NCI-H2107 treated with DMSO at 0.1 percent for 48 hours (cell line): ENCODE measurements at regions not wholly inside any gene's neighbourhood (a gene's known extent, or its start where the extent isn't known, plus 50 kb on each side); places are given as distances from the start of the nearest gene placed in this dataset.

ENCODE experiments used
- DNase-seq: peaks from one replicate; lab custom pipeline; 2025; ENCODE audit not compliant: unreplicated experiment; lab: John Stamatoyannopoulos, UW

GRCh38 chr16:35628976-35629375, 2169.6 kb downstream of the TP53TG3F start:
- no peak for DNase-seq

DNA sequence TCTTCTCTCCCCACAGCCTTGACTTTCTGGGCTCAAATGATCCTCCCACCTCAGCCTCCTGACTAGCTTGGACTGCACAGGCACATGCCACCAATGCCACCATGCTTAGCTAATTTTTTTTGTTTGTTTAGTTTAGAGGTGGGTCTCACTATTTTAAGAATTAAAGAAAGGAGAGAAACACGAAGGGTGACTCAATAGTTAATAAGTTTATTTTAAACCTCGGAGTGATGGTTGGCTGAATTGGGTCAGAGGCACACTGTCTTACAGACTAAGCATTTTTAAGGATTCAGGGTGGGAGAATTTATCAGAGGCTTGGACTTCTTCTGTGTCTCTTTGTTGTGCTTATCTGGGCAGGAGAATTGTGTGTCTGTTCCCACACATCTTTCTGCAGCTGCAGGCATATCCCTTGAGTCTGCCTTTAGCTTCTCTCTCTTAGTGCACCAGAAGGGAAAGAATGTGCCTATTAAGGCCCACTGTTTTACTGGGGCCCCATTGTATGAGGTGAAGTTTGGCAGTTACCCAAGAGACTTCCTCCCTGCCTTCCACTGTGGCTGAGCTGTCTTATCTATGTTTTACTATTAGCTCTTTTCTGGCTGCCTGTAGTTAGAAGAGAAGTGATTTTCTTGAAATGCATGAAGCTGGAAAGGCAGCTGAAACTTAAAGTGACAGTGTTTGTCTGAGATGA, 2172.0 kb downstream of the TP53TG3F start:
- DNase-seq, result no peak

- DNase-seq, result no peak
Observed at GRCh38 chr16:35636480-35637230, 2177.2 kb downstream of the TP53TG3F start.

DNA sequence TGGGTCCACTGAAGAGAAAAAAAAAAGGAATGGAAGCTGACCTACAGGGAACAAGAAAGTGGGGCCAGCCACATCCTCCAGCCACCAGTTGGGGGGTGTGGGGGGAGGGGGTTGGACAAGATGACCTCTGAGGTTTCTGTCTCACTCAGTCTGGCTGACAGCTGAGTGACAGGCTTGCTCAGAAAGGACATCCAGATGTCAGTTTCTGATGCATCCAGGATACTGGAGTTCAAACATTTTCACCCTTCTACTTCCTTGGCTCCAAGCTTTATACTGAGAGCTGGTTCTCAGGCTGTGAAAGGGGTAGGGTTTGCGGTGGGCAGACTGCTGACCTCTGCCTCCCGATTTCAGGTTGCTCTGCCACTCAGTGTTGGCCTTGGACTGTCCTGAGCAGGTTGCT, 2178.3 kb downstream of the TP53TG3F start:
- no peak for DNase-seq

GRCh38 chr16:35639233-35640205, 2180.1 kb downstream of the TP53TG3F start:
- no peak for DNase-seq

- DNase-seq, result no peak
Observed at GRCh38 chr16:35642322-35642835, 2183.0 kb downstream of the TP53TG3F start.

DNA sequence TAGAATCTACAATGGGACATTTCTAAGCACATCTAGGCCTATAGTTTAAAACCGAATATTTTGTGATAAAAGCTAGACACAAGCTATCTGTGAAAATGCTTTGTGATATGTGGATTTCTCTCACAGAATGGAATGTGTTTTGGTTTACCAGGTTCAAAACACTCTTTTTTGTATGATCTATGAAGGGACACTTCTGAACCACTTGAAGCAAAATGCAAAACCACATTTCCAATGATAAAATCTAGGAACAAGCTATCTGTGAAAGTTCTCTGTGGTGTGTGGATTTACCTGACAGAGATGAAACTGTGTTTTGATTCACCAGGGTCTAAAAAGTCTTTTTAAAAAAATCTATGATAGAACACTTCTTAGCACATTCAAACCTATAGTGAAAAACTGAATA, 2192.4 kb downstream of the TP53TG3F start:
- DNase-seq, result no peak

DNA sequence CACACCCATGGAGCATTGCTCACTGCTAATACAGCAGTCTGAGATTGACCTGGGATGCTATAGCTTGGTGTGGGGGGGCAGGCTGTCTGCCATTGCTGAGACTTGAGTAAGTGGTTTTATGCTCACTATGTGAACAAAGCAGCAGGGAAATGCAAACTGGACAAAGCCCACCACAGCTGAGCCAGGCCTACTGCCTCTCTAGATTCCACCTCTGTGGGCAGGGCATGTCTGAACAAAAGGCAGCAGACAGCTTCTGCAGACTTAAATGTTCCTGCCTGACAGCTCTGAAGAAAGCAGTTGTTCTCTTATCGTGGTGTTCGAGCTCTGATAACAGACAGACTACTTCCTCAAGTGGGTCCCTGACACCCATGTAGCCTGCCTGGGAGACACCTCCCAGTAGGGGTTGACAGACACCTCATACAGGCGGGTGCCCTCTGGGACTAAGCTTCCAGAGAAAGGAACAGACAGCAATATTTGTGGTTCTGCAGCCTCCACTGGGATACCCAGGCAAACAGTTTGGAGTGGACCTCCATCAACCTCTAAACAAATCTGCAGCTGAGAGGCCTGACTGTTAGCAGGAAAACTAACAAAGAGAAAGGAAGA, 2204.8 kb downstream of the TP53TG3F start:
- no peak for DNase-seq

GRCh38 chr16:35685085-35685484, 2225.7 kb downstream of the TP53TG3F start:
- no peak for DNase-seq

- no peak for DNase-seq
Observed at GRCh38 chr16:35686595-35686994, 2227.2 kb downstream of the TP53TG3F start.

- no peak for DNase-seq
Observed at GRCh38 chr16:35687071-35687470, 2227.7 kb downstream of the TP53TG3F start.

- DNase-seq, result no peak
Observed at GRCh38 chr16:35687781-35688180, 2228.4 kb downstream of the TP53TG3F start.

DNA sequence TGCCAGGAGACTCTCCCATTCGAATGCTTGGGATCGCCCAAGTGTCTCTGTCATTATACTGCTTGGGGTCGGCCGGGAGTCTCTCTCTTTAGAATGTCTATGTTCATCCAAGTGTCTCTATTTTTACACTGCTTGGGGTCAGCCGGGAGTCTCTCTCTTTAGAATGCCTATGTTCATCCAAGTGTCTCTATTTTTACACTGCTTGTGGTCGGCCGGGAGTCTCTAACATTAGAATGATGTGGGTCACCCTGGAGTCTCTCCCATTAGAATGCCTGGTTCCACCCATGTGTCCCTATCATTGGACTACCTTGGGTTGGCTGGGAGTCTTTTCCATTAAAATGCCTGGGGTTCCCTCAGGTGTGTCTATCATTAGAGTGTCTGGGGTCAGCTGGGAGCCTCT, 2230.4 kb downstream of the TP53TG3F start:
- no peak for DNase-seq

- no peak for DNase-seq
Observed at GRCh38 chr16:35690413-35690812, 2231.0 kb downstream of the TP53TG3F start.

GRCh38 chr16:35691057-35691456, 2231.6 kb downstream of the TP53TG3F start:
- DNase-seq, result no peak

DNA sequence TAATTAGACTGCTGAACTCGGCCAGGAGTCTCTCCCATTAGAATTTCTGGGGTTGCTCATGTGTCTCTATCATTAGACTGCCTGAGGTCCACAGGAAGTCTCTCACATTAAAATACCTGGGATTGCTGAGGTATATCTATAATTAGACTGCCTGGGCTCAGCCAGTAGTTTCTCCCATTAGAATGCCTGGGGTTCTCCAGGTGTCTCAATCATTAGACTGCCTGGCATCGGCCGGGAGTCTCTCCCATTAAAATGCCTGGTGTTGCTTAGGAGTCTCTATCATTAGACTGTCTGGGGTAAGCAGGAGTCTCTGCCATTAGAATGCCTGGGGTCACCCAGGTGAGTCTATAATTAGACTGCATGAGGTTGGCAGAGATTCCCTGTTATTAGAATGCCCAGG, 2233.4 kb downstream of the TP53TG3F start:
- no peak for DNase-seq

GRCh38 chr16:35706901-35707300, 2247.5 kb downstream of the TP53TG3F start:
- no peak for DNase-seq

GRCh38 chr16:35711435-35711834, 2252.0 kb downstream of the TP53TG3F start:
- DNase-seq, result no peak

DNA sequence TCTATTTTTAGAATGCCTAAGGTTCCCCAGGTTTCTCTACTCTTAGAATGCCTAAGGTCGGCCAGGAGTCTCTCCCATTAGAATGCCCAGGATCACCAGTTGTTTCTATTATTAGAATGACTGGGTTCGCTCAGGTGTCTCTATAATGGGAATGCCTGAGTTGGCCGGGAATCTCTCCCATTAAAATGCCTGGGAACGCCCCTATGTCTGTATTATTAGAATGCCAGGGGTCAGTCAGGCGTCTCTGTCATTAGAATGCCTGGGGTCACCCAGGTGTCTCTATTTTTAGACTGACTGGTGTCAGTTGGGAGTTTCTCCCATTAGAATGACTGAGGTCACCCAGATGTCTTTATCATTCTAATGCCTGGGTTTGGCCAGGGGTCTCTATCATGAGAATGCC, 2252.5 kb downstream of the TP53TG3F start:
- no peak for DNase-seq

- DNase-seq, result no peak
Observed at GRCh38 chr16:35713762-35714650, 2254.6 kb downstream of the TP53TG3F start.
